ENCODE measurements at regions not wholly inside any gene's neighbourhood (a gene's known extent, or its start where the extent isn't known, plus 50 kb on each side); places are given as distances from the start of the nearest gene placed in this dataset.
"Not testable (repeated sequence)": the region's sequence is repeated elsewhere in the genome, so short reads cannot be mapped to it uniquely, and the experiment has no call there.

GRCh38 chr11:22941544-22941943 lies 81.3 kb upstream of the CCDC179 start:
- TF ChIP-seq POLR2A, POLR2AphosphoS5 (IDR thresholded peaks at IDR 0.05; ENCODE audit: low read depth, low read length): not testable (repeated sequence)
